A549 (cell line): ENCODE measurements at regions not wholly inside any gene's neighbourhood (a gene's known extent, or its start where the extent isn't known, plus 50 kb on each side); places are given as distances from the start of the nearest gene placed in this dataset.

Source experiments
- ATAC-seq, 2 experiments: fragments of 200-7000 bp in 1 of 2; fragments of >200 bp in 1 of 2; cut with Nextera tagmentation in 1 of 2; cut with Tn5 transposase in 1 of 2; 3 replicates each; pipeline versions ENCODE4 v1.8.0 to v1.9.1; 2018 to 2020; ENCODE audit warnings: mild to moderate bottlenecking in 1 of 2, moderate library complexity in 1 of 2
- CTCF ChIA-PET: fragments of 300-600 bp; sonication (Branson Sonifier 250); formaldehyde crosslinking; extraction: SDS; loops from one replicate; lab custom pipeline; 2021; ENCODE audit warnings: antibody characterized with exemption, inconsistent platforms; lab: Yijun Ruan, JAX
- POLR2A ChIA-PET: fragments of 350-600 bp; formaldehyde crosslinking; extraction: SDS; loops from one replicate; lab custom pipeline; 2021; ENCODE audit warnings: antibody characterized with exemption, inconsistent platforms; lab: Yijun Ruan, JAX
- DNase-seq, 2 experiments: peaks; one replicate each; pipeline versions ENCODE4 v3.0.0 to v3.0.0-alpha.2; 2011 to 2016; ENCODE audit warnings: low read depth in 1 of 2, low spot score in 1 of 2
- FAIRE-seq: peaks from 2 replicates; lab custom pipeline; 2011; peaks lifted over from hg19 to GRCh38; lab: Jason Lieb, UNC
- H3K27ac ChIP-seq, 2 experiments: fragments of >200 bp; sonication (Bioruptor Twin); formaldehyde crosslinking; 3 replicates each; pipeline ENCODE4 v1.5.1; 2016 to 2017
- H3K4me1 ChIP-seq: fragments of >200 bp; sonication (Bioruptor Twin); formaldehyde crosslinking; 3 replicates; pipeline ENCODE4 v1.6.1; 2016
- H3K4me2 ChIP-seq: fragments of >200 bp; sonication (Bioruptor Twin); formaldehyde crosslinking; 3 replicates; pipeline ENCODE4 v1.6.1; 2016
- H3K4me3 ChIP-seq: fragments of >200 bp; sonication (Bioruptor Twin); formaldehyde crosslinking; 3 replicates; pipeline ENCODE4 v1.5.1; 2016
- H3K9me3 ChIP-seq: fragments of >200 bp; sonication (Bioruptor Twin); formaldehyde crosslinking; 3 replicates; pipeline ENCODE4 v1.6.1; 2016
- ATOH8 ChIP-seq: fragments of 250-450 bp; sonication (Bioruptor Pico); IDR thresholded peaks from 2 replicates; pipeline ENCODE4 v1.5.0; 2020; ENCODE audit warnings: low read depth, mild to moderate bottlenecking, moderate library complexity
- CBX2 ChIP-seq: fragments of 200-600 bp; sonication (generic); IDR thresholded peaks from 2 replicates; pipeline ENCODE4 v1.6.1; 2016; ENCODE audit warnings: low read depth, mild to moderate bottlenecking, borderline replicate concordance
- CEBPB ChIP-seq, 2 experiments: fragments of >200 bp in 1 of 2; sonication (Bioruptor Twin) in 1 of 2; formaldehyde crosslinking in 1 of 2; IDR thresholded peaks; 2 replicates each; pipeline ENCODE4 v1.6.1; 2012 to 2016
- CHD2 ChIP-seq: fragments of 150-350 bp; IDR thresholded peaks from 2 replicates; pipeline ENCODE4 v1.6.1; 2014; ENCODE audit warnings: low read length; ENCODE audit not compliant: partially characterized antibody
- EHF ChIP-seq: fragments of 250-450 bp; sonication (Bioruptor Pico); IDR thresholded peaks from 2 replicates; pipeline ENCODE4 v1.5.0; 2020; ENCODE audit warnings: mild to moderate bottlenecking
- ESRRA ChIP-seq: fragments of 150-350 bp; IDR thresholded peaks from 2 replicates; pipeline ENCODE4 v1.6.1; 2014; ENCODE audit warnings: mild to moderate bottlenecking, low read length, borderline replicate concordance
- FOXS1 ChIP-seq: fragments of 250-450 bp; sonication (Bioruptor Pico); IDR thresholded peaks from 2 replicates; pipeline ENCODE4 v1.5.0; 2020; ENCODE audit warnings: mild to moderate bottlenecking, moderate library complexity
- HDAC2 ChIP-seq: fragments of 200-600 bp; sonication (generic); IDR thresholded peaks from 2 replicates; pipeline ENCODE4 v1.6.1; 2016
- HMGXB4 ChIP-seq: fragments of 250-450 bp; sonication (Bioruptor Pico); IDR thresholded peaks from 2 replicates; pipeline ENCODE4 v1.5.0; 2021; ENCODE audit warnings: mild to moderate bottlenecking, moderate library complexity, borderline replicate concordance
- MAX ChIP-seq: IDR thresholded peaks from 2 replicates; pipeline ENCODE4 v1.6.1; 2012
- MAZ ChIP-seq: fragments of 150-350 bp; IDR thresholded peaks from 2 replicates; pipeline ENCODE4 v1.6.1; 2014; ENCODE audit warnings: antibody characterized with exemption, low read depth, low read length, borderline replicate concordance
- NR3C1 ChIP-seq: fragments of >200 bp; sonication (Bioruptor Twin); formaldehyde crosslinking; IDR thresholded peaks from 3 replicates; pipeline ENCODE4 v1.6.1; 2017
- PHF8 ChIP-seq: fragments of 200-600 bp; sonication (generic); IDR thresholded peaks from 2 replicates; pipeline ENCODE4 v1.6.1; 2016; ENCODE audit warnings: low read depth, mild to moderate bottlenecking, antibody characterized with exemption, moderate library complexity, borderline replicate concordance
- RCOR1 ChIP-seq: fragments of 150-350 bp; IDR thresholded peaks from 2 replicates; pipeline ENCODE4 v1.6.1; 2014; ENCODE audit warnings: antibody characterized with exemption, low read length, low read depth
- RFX5 ChIP-seq: fragments of 450-650 bp; IDR thresholded peaks from 2 replicates; pipeline ENCODE4 v1.7.1; 2014; ENCODE audit warnings: antibody characterized with exemption, mild to moderate bottlenecking, moderate library complexity
- RNF2 ChIP-seq: fragments of 200-600 bp; sonication (generic); IDR thresholded peaks from 2 replicates; pipeline ENCODE4 v1.6.1; 2016; ENCODE audit warnings: low read depth, mild to moderate bottlenecking, antibody characterized with exemption, moderate library complexity, borderline replicate concordance
- SMC3 ChIP-seq: fragments of >200 bp; sonication (Bioruptor Twin); formaldehyde crosslinking; IDR thresholded peaks from 3 replicates; pipeline ENCODE4 v1.6.1; 2018; ENCODE audit warnings: inconsistent platforms
- SREBF2 ChIP-seq: fragments of 450-650 bp; IDR thresholded peaks from 2 replicates; pipeline ENCODE4 v1.6.1; 2014; ENCODE audit warnings: mild to moderate bottlenecking, moderate library complexity
- TP53 ChIP-seq: fragments of 250-450 bp; sonication (Bioruptor Pico); IDR thresholded peaks from 2 replicates; pipeline ENCODE4 v1.5.0; 2021; ENCODE audit warnings: mild to moderate bottlenecking, moderate library complexity
- ZNF302 ChIP-seq: fragments of 250-450 bp; sonication (Bioruptor Pico); IDR thresholded peaks from 2 replicates; pipeline ENCODE4 v1.9.0; 2021; ENCODE audit warnings: inconsistent platforms, mild to moderate bottlenecking, moderate library complexity
- ZSCAN20 ChIP-seq: fragments of 250-450 bp; sonication (Bioruptor Pico); IDR thresholded peaks from 2 replicates; pipeline ENCODE4 v1.8.0; 2022; ENCODE audit warnings: mild to moderate bottlenecking, moderate library complexity
- WGBS: methylation state at CpG from one replicate; pipeline ENCODE4 v1.1.6; 2017; ENCODE audit errors: missing lambda C conversion rate; 5-methylcytosine and 5-hydroxymethylcytosine counted together
- TF ChIP-seq, protein P1 (sequence below): fragments of 150-350 bp; IDR thresholded peaks from 2 replicates; pipeline ENCODE4 v1.6.1; 2014; ENCODE audit warnings: low read depth, mild to moderate bottlenecking, low read length

GRCh38 chr1:172949096-172949495 lies 101.6 kb downstream of the TNFSF18 start:
- no peak for ATAC-seq
- no peak overlapping the region for H3K4me2 ChIP-seq
- 0 out of 3 replicates have a peak, but pooled peaks cover 2% of the 10 kb centered on the region for H3K4me1 ChIP-seq
- ChIA-PET CTCF (interaction anchor here (2.0 to 2.1 kb wide), 2 partner anchors 55 to 253 kb away, joined by 5 to 9 read pairs; no protein-coding TSS in a partner anchor), POLR2A (no interaction called here)
- no peaks in the 10 kb centered on the region for H3K9me3 ChIP-seq
- no peak overlapping the region for H3K27ac ChIP-seq
- no peak for DNase-seq
- TF ChIP-seq HMGXB4 (CRISPR knock-in tag) (no peak), SMC3 (no peak)
- no peak overlapping the region for H3K4me3 ChIP-seq
- 88% methylated on average over 4 of the region's 4 CpGs for WGBS
- no peak for FAIRE-seq

GRCh38 chr1:172950528-172950927 lies 100.2 kb downstream of the TNFSF18 start:
- FAIRE-seq, result no peak
- ChIA-PET POLR2A (no interaction called here), CTCF (interaction anchor here (1.0 to 2.0 kb wide), 4 partner anchors 22 to 125 kb away, joined by 3 to 5 read pairs (median 4); no protein-coding TSS in a partner anchor)
- Histone ChIP-seq H3K4me2 (no peak overlapping the region), H3K4me3 (no peak overlapping the region), H3K27ac (no peak overlapping the region), H3K4me1 (0 out of 3 replicates have a peak, but pooled peaks cover 2% of the 10 kb centered on the region), H3K9me3 (no peaks in the 10 kb centered on the region)
- no peak for ATAC-seq
- WGBS, result 88% methylated on average over 2 of the region's 2 CpGs
- no peak for TF ChIP-seq CHD2
- TF ChIP-seq HDAC2, result no peak
- DNase-seq, result no peak

- H3K9me3 ChIP-seq, result no peaks in the 10 kb centered on the region
- DNase-seq, result no peak
- no peak for FAIRE-seq
- POLR2A ChIA-PET, result no interaction called here
- ATAC-seq, result no peak
- no peak overlapping the region for H3K27ac ChIP-seq
- no peak overlapping the region for H3K4me2 ChIP-seq
- 84% methylated on average over 3 of the region's 3 CpGs for WGBS
- no peak overlapping the region for H3K4me3 ChIP-seq
- CTCF ChIA-PET, result interaction anchor here (0.9 kb wide), 1 partner anchor 8 kb away, joined by 3 read pairs; no protein-coding TSS in a partner anchor
- 0 out of 3 replicates have a peak, but pooled peaks cover 2% of the 10 kb centered on the region for H3K4me1 ChIP-seq
- TF ChIP-seq CEBPB (IDR thresholded peaks at IDR 0.05) (0 out of 4 replicates have a peak, but pooled peaks of 1 of the 2 experiments have one; percentile 44), ZSCAN20 (CRISPR knock-in tag) (no peak)
These were observed 98.9 kb downstream of the TNFSF18 start for GRCh38 chr1:172951730-172952365.

DNA sequence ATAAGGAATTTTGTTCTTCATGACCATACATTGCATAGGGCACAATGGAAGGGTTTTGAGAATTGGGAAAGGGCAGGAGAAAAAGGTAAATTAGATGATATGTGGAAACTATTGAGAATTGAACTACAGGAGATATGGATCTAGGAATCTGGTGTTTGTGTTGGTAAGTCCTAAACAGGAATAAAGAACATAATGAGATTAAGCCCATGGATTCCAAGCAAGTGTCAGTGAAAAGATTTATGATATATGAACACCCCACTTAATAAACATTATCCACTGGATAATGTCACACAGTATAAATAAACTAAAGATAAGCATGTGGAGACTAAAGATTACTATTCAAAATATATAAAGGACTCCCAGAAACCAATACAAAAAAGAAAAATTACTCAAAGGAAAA lies 98.2 kb downstream of the TNFSF18 start:
- H3K4me3 ChIP-seq, result no peak overlapping the region
- H3K4me2 ChIP-seq, result no peak overlapping the region
- ATAC-seq (no peak), DNase-seq (no peak), FAIRE-seq (no peak)
- no peak for TF ChIP-seq TP53 (CRISPR knock-in tag)
- no peak for TF ChIP-seq RCOR1
- TF ChIP-seq SREBF2, result no peak
- no peaks in the 10 kb centered on the region for H3K9me3 ChIP-seq
- ChIA-PET POLR2A (no interaction called here), CTCF (no interaction called here)
- H3K4me1 ChIP-seq, result 0 out of 3 replicates have a peak, but pooled peaks cover 2% of the 10 kb centered on the region
- no peak overlapping the region for H3K27ac ChIP-seq

DNA sequence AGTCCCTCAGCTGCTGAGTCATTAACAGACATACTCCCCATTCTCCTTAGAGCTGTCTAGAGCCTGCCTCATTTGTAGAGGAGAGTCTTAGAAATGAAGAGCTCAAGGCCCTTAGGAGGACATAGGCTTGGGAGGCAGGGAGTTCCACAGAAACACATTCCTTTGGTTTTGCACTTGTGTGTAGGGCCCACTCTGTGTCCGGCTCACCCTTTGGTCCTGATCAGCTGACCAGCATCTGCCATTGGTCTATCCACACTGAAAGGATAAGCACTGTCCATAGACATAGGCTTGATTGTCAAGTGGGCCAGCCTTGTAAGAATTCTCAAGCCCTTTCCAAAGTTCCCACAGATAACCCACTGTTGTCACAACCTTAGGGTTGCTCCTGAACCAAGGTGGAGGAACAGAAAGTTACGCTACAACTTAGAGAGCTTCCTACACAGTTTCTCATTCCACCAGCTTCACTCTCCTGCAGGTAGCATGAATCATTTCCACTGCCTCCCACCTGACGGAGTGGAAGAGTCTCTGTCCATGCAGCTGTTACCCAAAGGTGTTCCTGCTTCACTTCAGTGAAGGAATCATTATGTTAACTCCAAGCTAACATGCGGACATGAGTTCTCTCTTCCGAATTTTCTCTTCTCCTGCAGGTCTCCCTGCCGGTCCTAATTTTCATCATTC lies 96.1 kb downstream of the TNFSF18 start:
- 87% methylated on average over 6 of the region's 6 CpGs for WGBS
- no peak for DNase-seq
- CTCF ChIA-PET, result interaction anchor here (1.3 to 1.7 kb wide), 2 partner anchors 13 to 210 kb away, joined by 3 to 4 read pairs; no protein-coding TSS in a partner anchor
- H3K4me2 ChIP-seq, result no peak overlapping the region
- peaks cover under 1% of the 10 kb centered on the region; the same call in 1 of the 3 replicates for H3K4me1 ChIP-seq
- ATAC-seq, result no peak
- no peaks in the 10 kb centered on the region for H3K9me3 ChIP-seq
- H3K4me3 ChIP-seq, result no peak overlapping the region
- POLR2A ChIA-PET, result no interaction called here
- no peak overlapping the region for H3K27ac ChIP-seq
- FAIRE-seq, result no peak
- TF ChIP-seq CHD2, result no peak
- no peak for TF ChIP-seq MAZ
- no peak for TF ChIP-seq FOXS1 (CRISPR knock-in tag)
- no peak for TF ChIP-seq ATOH8 (CRISPR knock-in tag)
- TF ChIP-seq ZNF302, result no peak
- TF ChIP-seq EHF (CRISPR knock-in tag), result no peak
- TF ChIP-seq NR3C1, result no peak
- TF ChIP-seq RCOR1, result no peak
- TF ChIP-seq CBX2, result no peak
- no peak for TF ChIP-seq ESRRA
- TF ChIP-seq RNF2, result no peak
- TF ChIP-seq, protein P1, sequence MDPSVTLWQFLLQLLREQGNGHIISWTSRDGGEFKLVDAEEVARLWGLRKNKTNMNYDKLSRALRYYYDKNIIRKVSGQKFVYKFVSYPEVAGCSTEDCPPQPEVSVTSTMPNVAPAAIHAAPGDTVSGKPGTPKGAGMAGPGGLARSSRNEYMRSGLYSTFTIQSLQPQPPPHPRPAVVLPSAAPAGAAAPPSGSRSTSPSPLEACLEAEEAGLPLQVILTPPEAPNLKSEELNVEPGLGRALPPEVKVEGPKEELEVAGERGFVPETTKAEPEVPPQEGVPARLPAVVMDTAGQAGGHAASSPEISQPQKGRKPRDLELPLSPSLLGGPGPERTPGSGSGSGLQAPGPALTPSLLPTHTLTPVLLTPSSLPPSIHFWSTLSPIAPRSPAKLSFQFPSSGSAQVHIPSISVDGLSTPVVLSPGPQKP, result no peak
- TF ChIP-seq PHF8, result no peak
- no peak for TF ChIP-seq MAX
- no peak for TF ChIP-seq RFX5
